PC-9 (cell line): ENCODE measurements at regions not wholly inside any gene's neighbourhood (a gene's known extent, or its start where the extent isn't known, plus 50 kb on each side); places are given as distances from the start of the nearest gene placed in this dataset.
"Not testable (repeated sequence)": the region's sequence is repeated elsewhere in the genome, so short reads cannot be mapped to it uniquely, and the experiment has no call there.

Source experiments
- EZH2 ChIP-seq: fragments of 200-600 bp; sonication (generic); IDR thresholded peaks from 2 replicates; pipeline ENCODE4 v1.8.0; 2017; ENCODE audit warnings: antibody characterized with exemption, low read depth
- TF ChIP-seq, protein P1 (sequence below): fragments of 200-600 bp; sonication (generic); conservative IDR thresholded peaks from 2 replicates; pipeline ENCODE4 v1.6.1; 2017; ENCODE audit warnings: mixed run types, antibody characterized with exemption, mild to moderate bottlenecking, moderate library complexity

DNA sequence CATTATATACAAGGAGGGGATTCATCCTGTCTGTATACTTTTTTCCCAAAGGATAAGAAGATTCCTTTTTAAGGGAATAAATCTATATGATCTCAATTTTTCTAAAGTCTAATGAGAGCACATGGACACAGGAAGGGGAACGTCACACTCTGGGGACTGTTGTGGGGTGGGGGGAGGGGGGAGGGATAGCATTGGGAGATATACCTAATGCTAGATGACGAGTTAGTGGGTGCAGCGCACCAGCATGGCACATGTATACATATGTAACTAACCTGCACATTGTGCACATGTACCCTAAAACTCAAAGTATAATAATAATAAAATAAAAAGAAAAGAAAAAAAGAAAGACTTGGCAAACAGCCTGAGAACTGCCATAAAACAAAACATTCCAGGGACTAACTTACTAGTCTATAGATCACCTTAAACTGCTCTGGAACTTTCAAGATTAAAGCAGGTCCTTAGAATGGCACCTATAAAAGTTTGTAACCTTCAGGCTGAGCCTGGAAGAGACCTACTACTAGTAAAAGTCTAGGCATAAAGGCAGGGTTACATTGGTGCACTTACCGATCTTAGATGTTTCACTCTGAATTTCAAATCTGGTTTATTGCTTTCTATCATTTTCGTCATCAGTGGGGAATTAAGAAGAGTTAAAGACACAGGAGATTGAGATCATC, 780.6 kb downstream of the SLITRK1 start:
- TF ChIP-seq, protein P1, sequence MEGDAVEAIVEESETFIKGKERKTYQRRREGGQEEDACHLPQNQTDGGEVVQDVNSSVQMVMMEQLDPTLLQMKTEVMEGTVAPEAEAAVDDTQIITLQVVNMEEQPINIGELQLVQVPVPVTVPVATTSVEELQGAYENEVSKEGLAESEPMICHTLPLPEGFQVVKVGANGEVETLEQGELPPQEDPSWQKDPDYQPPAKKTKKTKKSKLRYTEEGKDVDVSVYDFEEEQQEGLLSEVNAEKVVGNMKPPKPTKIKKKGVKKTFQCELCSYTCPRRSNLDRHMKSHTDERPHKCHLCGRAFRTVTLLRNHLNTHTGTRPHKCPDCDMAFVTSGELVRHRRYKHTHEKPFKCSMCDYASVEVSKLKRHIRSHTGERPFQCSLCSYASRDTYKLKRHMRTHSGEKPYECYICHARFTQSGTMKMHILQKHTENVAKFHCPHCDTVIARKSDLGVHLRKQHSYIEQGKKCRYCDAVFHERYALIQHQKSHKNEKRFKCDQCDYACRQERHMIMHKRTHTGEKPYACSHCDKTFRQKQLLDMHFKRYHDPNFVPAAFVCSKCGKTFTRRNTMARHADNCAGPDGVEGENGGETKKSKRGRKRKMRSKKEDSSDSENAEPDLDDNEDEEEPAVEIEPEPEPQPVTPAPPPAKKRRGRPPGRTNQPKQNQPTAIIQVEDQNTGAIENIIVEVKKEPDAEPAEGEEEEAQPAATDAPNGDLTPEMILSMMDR = not testable (repeated sequence)
- not testable (repeated sequence) for TF ChIP-seq EZH2
